Keratinocyte (primary cell): ENCODE measurements at regions not wholly inside any gene's neighbourhood (a gene's known extent, or its start where the extent isn't known, plus 50 kb on each side); places are given as distances from the start of the nearest gene placed in this dataset.
A peak's percentile ranks its signal among the peaks of the same experiment; 100 is the strongest.

Source experiments
- DNase-seq: peaks from one replicate; pipeline ENCODE4 v3.0.0-alpha.2; 2011; ENCODE audit warnings: low read depth, missing footprints, low spot score
- FAIRE-seq: peaks from 2 replicates; lab custom pipeline; 2011; peaks lifted over from hg19 to GRCh38; lab: Jason Lieb, UNC
- H2AFZ ChIP-seq: 2 replicates; pipeline ENCODE4 v1.6.0; 2012; ENCODE audit warnings: low read length, control low read depth, inconsistent platforms; ENCODE audit not compliant: control insufficient read depth
- H3K27ac ChIP-seq: 2 replicates; pipeline ENCODE4 v1.5.1; 2011; ENCODE audit warnings: low read length; ENCODE audit not compliant: control insufficient read depth, insufficient read depth
- H3K27me3 ChIP-seq: 3 replicates; pipeline ENCODE4 v1.6.0; 2011; ENCODE audit warnings: low read length; ENCODE audit not compliant: control insufficient read depth, insufficient read depth; ENCODE audit errors: extremely low read depth
- H3K36me3 ChIP-seq, 2 experiments: 2 replicates in 1 of 2; 3 replicates in 1 of 2; pipeline ENCODE4 v1.5.1; 2011; ENCODE audit warnings: low read length in 2 of 2, mild to moderate bottlenecking in 1 of 2; ENCODE audit not compliant: control insufficient read depth in 2 of 2, insufficient read depth in 2 of 2; ENCODE audit errors: extremely low read depth in 1 of 2
- H3K4me1 ChIP-seq: 3 replicates; pipeline ENCODE4 v1.5.1; 2011; ENCODE audit warnings: low read length; ENCODE audit not compliant: control insufficient read depth, insufficient read depth; ENCODE audit errors: extremely low read depth
- H3K4me2 ChIP-seq: 3 replicates; pipeline ENCODE4 v1.6.0; 2011; ENCODE audit warnings: low read depth, low read length; ENCODE audit not compliant: control insufficient read depth, insufficient read depth; ENCODE audit errors: extremely low read depth
- H3K4me3 ChIP-seq, 3 experiments: fragments of 200-600 bp in 1 of 3; sonication (generic) in 1 of 3; 2 replicates in 2 of 3; 3 replicates in 1 of 3; pipeline ENCODE4 v1.5.1; 2011 to 2016; ENCODE audit warnings: low read length in 3 of 3, mild to moderate bottlenecking in 3 of 3, control low read depth in 2 of 3, inconsistent platforms in 1 of 3, low read depth in 1 of 3, mixed read lengths in 1 of 3, mixed run types in 1 of 3, moderate library complexity in 1 of 3; ENCODE audit not compliant: control insufficient read depth in 2 of 3, insufficient read depth in 2 of 3; ENCODE audit errors: extremely low read depth in 1 of 3
- H3K79me2 ChIP-seq: 2 replicates; pipeline ENCODE4 v1.6.0; 2012; ENCODE audit warnings: low read length; ENCODE audit not compliant: control insufficient read depth, insufficient read depth
- H3K9ac ChIP-seq: 3 replicates; pipeline ENCODE4 v1.6.0; 2011; ENCODE audit warnings: low read length; ENCODE audit not compliant: control insufficient read depth, insufficient read depth; ENCODE audit errors: extremely low read depth
- H3K9me1 ChIP-seq: 3 replicates; pipeline ENCODE4 v1.6.0; 2011; ENCODE audit warnings: low read length; ENCODE audit not compliant: control insufficient read depth, insufficient read depth; ENCODE audit errors: extremely low read depth
- H3K9me3 ChIP-seq: 2 replicates; pipeline ENCODE4 v1.5.1; 2012; ENCODE audit warnings: low read depth, low read length; ENCODE audit not compliant: control insufficient read depth
- H4K20me1 ChIP-seq: 3 replicates; pipeline ENCODE4 v1.6.0; 2011; ENCODE audit warnings: low read length; ENCODE audit not compliant: control insufficient read depth, insufficient read depth; ENCODE audit errors: extremely low read depth
- CTCF ChIP-seq, 3 experiments: IDR thresholded peaks in 1 of 3; conservative IDR thresholded peaks in 1 of 3; optimal IDR thresholded peaks in 1 of 3; 2 replicates in 2 of 3; 3 replicates in 1 of 3; pipeline versions ENCODE3 to v1.5.1; 2011; ENCODE audit warnings: low read length in 3 of 3, mild to moderate bottlenecking in 3 of 3, moderate library complexity in 2 of 3, control low read depth in 1 of 3, inconsistent platforms in 1 of 3; ENCODE audit not compliant: insufficient read depth in 2 of 3; ENCODE audit errors: extremely low read depth in 1 of 3
- EZH2 ChIP-seq: IDR thresholded peaks from one replicate; pipeline ENCODE4 v1.6.1; 2012; ENCODE audit warnings: inconsistent platforms, mild to moderate bottlenecking, low read length, moderate library complexity
- dilution Hi-C: fragments of 300-500 bp; cut with MboI; formaldehyde crosslinking; loops from one replicate; pipeline ENCODE4 v1.7.0; 2020; ENCODE audit warnings: low sequenced_read_pairs; ENCODE audit not compliant: extremely low pct_ligation_motif_present

- no peak overlapping the region for H3K4me2 ChIP-seq
- FAIRE-seq (peak; percentile 23), DNase-seq (no peak)
- no peak overlapping the region for H3K9ac ChIP-seq
- dilution Hi-C loops: no loop called here
- no peak overlapping the region for H3K27ac ChIP-seq
- TF ChIP-seq CTCF (optimal IDR thresholded peaks at IDR 0.05 in 1 of 3, IDR thresholded peaks at IDR 0.05 in 1 of 3, conservative IDR thresholded peaks at IDR 0.05 in 1 of 3; ENCODE audit: extremely low read depth in 1 of 3, insufficient read depth in 2 of 3, low read length in 3 of 3): no peak
- no peak for TF ChIP-seq EZH2
- H4K20me1 ChIP-seq: no peaks in the 10 kb centered on the region
- H3K9me3 ChIP-seq: no peaks in the 10 kb centered on the region
- no peak overlapping the region for H2AFZ ChIP-seq
- peaks cover 23% of the 10 kb centered on the region for H3K27me3 ChIP-seq
- H3K9me1 ChIP-seq: no peaks in the 10 kb centered on the region
- H3K36me3 ChIP-seq: no peaks in the 10 kb centered on the region
- no peak overlapping the region for H3K4me3 ChIP-seq
- H3K4me1 ChIP-seq: peaks cover 12% of the 10 kb centered on the region
- H3K79me2 ChIP-seq: no peaks in the 10 kb centered on the region
Observed at GRCh38 chr18:22346953-22347605, 70.6 kb downstream of the CTAGE1 start.

GRCh38 chr18:22346401-22346952, 71.2 kb downstream of the CTAGE1 start:
- Histone ChIP-seq H3K4me3 (no peak overlapping the region), H3K4me2 (no peak overlapping the region), H3K4me1 (peaks cover 12% of the 10 kb centered on the region), H3K79me2 (no peaks in the 10 kb centered on the region), H2AFZ (no peak overlapping the region), H3K27ac (no peak overlapping the region), H3K27me3 (peaks cover 23% of the 10 kb centered on the region), H3K9me3 (no peaks in the 10 kb centered on the region), H4K20me1 (no peaks in the 10 kb centered on the region), H3K9ac (no peak overlapping the region), H3K36me3 (no peaks in the 10 kb centered on the region), H3K9me1 (no peaks in the 10 kb centered on the region)
- dilution Hi-C loops: no loop called here
- FAIRE-seq: peak; percentile 80
- TF ChIP-seq EZH2 (no peak), CTCF (optimal IDR thresholded peaks at IDR 0.05 in 1 of 3, IDR thresholded peaks at IDR 0.05 in 1 of 3, conservative IDR thresholded peaks at IDR 0.05 in 1 of 3; ENCODE audit: extremely low read depth in 1 of 3, insufficient read depth in 2 of 3, low read length in 3 of 3) (no peak)
- no peak for DNase-seq
